ENCODE measurements at regions not wholly inside any gene's neighbourhood (a gene's known extent, or its start where the extent isn't known, plus 50 kb on each side); places are given as distances from the start of the nearest gene placed in this dataset.

DNA sequence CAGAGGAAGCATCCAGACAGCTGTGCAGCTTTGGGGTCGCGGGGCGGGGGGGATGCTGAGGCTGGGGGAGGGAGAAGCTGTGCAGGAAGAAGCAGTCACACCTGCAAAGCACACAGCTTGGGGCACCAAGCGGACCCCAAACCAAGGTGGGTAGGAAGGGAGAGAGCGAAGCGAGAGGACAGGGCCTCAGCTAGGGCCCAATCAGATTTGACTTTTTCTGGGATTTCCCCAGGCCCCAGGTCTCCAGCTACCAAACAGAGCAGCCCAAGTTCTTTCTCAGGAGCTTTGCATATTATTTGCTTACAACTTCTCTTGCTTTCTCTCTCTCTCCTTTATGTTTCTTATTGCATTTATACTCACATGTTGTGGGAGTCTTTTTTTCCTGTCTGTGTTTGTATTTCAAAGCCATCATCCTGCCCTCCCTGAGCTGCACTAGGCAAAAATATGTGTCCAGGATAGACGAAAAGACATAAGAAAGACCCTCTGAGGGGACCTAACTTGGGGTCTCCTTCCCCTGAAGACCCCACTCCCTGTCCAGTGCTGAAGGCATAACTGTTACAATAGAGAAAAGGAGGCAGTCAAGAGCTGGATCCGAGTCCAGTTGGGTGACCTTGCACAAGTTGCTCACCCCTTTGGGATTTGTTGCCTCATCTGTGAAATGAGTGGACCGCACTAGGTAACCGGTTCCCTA is 50.6 kb upstream of the SMNDC1 start:
- no peak for DNase-seq (ENCODE audit: low read depth in 2 of 2)

DNA sequence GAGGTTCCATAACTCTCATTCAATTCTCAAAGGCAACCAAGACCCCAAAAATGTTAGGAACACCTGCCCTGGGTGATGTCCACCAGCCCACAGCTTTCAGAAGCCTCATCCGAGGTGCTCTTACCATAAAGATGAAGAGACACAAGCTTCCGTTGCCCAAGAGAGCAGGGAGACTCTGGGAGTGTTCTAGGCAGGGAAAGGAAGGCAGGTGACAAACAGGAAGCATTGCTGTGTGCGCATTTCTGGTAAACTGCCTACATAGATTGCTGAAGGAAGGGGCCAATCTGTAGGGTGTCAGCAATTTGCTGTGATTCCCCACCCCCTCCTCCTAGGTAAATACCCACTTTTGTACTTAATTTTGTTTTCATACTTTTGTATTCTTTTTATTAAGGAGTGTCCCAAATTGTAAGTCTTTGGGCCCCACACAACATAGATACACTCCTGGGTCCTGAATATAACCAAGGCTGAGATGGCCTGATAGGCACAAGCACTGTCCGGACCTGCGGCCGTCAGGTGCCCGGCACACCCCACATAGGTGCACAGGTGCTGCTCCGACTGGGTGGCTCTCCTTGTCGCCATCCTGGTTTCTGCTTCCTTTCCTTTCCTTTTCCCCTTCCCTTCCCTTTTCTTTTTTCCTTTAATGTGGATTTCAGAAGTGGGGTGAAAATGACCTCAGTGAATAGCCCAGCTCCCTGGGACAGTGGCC is 51.4 kb upstream of the SMNDC1 start:
- DNase-seq (ENCODE audit: low read depth in 2 of 2) = no peak

DNA sequence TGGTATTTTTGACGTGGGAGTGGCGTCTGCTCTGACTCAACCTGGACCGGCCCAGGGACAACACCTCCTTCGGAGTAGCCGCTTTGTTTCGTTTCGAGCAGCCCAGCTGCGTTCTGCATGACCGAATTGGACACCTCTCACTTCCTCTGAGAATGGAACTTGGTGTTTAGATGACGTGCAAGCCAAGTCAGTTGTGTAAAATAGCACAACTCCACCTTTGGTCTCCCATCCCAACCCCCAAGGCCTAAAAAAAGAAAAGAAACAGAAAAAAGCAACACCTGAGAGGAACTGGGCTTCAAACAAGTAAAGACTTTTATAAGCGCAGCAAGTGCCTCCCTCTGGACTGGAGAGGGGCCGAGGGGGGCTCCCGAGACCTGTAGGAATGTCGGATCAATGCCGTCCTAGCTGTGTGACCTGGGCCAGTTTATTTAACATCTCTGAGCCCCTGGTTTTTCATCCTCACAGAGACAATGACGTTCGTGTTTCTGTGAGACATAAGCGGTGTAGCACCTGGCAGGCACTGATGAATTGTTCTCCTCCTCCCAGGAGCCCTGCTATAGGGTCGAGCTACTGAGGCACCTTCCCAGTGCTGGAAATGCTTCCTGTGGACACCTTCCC is 52.0 kb upstream of the SMNDC1 start:
- peak; percentile 43 to 61 for DNase-seq (ENCODE audit: low read depth in 2 of 2)

DNA sequence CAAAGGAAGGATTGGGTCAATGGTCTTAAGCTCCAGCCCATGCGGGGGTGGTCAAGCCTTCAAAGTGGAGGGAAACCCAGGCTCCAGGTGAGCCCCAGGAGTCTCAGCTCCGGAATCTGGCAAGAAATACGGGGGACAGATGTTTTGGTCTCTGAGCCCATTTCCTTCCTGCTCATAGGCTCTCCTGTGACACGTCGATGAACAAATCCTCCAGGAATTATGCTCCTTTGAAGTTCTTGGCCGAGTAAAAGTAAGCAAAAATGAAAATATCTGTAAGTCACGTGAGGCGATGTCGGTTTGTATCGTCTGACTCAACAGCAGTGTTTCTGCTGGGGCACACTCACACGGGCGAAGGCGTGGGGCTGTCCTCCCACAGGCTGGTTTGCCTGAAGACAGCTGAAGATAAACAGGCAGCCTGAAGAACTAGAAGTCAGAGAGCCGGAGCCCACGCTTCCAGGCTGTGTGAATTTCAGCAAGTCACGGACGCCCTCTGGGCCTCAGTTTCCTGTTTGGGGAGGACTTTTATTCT is 52.6 kb upstream of the SMNDC1 start:
- peak; percentile 32 to 55 for DNase-seq (ENCODE audit: low read depth in 2 of 2)

DNA sequence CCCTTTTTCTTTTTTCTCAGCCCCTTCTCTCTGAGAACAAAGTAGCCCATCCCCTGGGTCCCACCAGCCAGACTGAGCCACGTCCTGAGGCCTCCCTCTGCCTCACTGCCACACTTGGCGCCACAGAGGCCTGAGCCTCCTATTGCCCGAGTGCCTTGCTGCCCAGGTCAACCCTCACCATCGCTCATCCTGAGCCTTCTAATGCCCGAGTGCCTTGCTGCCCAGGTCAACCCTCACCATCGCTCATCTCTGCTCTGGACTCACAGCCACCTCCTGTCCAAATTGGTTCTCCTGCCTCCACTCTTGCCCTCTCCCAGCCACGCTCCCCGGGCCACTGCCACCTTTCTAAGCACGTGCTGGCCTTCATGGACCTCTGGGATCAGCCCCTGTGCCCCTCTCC is 53.2 kb upstream of the SMNDC1 start:
- no peak for DNase-seq (ENCODE audit: low read depth in 2 of 2)

DNA sequence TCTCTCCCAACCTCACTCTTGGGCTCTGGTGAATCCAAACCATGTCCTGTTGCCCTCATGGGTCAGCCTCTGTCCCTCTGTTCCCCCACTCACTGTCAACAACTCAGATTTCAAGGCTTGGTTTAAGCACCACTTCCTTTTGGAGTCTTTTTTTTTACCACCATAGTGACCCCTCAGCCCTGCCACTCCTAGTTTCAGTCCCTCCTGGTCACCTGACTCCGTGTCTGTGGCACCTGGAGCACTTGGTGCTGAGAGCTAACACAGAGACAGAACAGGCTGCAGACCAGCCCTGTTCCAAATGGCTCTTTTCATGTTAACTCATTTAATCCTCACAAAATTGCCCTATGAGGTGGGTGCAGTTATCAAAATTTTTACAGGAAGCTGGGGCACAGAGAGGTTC is 53.6 kb upstream of the SMNDC1 start:
- no peak for DNase-seq (ENCODE audit: low read depth in 2 of 2)

DNA sequence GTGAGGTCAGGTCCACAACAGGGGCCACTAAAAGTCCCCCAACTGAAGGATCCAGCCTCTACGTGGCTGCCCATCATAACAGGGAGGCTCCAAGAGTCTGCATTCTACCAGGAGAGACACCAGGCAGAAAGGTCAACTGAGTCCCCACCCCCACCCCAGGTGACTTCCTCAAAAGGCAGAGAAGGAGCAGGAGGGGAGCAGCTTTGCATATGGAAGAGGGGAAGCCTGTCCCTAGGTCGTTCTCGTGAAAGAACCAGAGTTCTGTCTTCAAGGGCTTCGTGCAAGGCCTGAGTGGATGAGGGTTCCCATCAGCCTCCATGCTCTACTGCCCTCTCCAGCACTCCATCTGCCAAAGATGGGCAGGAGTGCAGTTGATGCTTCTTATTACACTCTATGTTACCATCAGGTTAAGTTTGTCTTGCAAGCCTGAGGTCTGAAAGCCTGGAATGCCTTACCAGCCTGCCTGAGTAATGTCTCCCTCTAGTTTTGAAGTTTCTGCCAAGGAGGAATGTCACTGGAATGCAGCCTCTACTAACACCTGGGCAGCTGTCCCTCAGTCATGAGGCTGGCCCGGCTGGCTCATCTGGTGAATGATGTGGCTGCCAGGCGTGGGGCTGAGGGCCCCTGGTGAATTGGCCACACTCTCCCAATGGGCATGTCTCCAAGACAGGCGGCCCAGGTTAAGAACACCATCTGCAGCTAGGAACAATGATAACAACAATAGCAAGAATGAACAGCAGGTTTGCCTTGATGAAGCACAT is 54.3 kb upstream of the SMNDC1 start:
- DNase-seq (ENCODE audit: low read depth in 2 of 2) = no peak

DNA sequence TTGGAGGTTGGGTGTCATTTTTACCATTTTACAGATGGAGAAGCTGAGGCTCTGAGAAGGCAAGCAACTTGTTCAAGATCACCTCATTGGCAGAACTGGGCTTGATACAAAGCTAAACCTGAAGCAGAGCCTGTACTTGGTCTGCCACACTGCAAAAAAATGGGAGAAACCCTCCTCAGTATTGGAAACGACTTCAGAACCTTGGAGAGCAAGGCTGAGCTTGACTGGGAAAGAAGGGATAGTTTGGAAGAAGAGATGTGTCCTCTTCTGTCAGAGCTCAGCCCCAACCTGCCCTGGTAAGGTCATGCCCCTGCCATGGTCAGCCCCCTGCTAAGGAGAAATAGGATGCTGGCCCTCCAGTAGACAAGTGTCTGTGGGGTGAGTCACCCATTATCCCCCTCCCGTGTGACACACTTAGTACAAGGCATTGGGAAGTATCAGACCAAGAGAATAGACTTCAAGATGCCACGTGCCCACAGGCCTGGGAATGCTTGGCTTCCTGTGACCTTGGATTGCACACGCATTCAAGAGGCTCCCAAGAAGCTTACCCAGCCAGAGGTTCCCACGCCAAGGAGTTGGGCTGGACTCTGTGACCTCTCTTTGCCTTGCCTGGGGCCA is 56.2 kb upstream of the SMNDC1 start:
- no peak for DNase-seq (ENCODE audit: low read depth in 2 of 2)

DNA sequence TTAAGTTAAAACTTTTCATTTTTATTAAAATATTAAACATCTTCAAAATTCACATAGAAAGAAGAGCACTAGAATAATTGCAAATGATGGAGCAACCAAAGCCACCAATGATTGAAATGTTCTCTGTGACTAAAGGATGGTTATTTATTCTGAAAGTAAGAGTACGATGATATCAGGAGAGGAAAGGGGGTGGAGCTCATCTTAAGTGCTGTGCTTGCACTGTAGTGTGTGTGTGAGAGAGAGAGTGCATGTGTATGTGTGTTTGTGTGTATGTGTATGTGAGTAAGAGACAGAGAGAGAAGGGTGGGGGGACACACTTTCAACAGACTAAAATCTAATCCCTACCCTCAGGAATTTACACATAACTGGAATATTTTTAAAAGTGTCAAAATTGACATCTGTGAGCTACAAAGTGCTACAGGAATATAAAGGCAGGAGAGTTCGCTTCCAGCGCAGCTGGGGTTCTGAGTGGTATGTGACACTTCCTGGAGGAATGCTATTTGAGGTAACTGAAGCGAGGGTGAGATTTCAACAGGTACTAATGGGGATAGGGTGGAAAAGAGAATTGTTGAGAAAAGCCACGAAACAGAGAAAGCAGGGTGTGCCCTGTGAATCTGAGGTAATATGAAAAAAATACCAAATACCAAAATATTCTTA is 57.2 kb upstream of the SMNDC1 start:
- no peak for DNase-seq (ENCODE audit: low read depth in 2 of 2)

DNA sequence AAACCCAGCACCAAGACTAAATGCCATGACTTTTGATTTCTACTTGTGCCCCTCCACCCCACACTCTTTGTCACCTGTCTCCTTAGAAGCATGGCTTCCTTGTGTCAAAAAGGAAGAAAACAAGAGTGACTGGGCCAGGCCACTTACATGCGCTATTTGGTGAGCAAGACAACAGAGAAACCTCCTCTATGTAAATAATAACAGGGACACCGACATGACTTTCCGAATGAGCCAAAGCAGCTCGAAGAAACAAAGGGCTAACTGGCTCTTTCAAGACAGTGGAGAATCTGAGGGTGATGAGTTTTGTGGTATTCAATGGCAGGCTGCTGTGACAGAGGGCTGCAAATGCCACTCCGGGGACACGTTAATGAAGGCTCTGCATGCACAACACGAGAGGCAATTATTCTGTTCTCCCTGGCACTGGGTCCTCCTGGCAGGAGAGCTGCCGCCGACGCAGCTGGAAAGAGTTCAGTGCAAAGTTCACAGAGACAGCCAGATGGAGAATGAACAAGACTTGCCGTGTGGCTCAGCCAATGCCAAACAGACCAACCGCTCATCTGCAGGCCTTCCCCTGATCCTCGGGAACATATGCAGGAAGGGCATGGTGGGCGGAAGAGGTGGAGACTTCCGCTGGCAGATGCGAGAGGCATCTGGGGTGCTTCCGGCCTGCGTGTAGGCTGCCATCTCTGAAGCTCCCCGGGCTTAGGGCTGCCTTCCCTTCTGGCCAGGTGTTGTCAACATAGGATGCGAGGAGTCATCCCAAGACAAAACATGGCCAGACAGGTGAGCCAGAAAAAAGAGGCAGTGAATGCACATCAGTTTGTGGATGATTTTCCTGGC is 59.1 kb upstream of the SMNDC1 start:
- DNase-seq (ENCODE audit: low read depth in 2 of 2) = no peak

DNA sequence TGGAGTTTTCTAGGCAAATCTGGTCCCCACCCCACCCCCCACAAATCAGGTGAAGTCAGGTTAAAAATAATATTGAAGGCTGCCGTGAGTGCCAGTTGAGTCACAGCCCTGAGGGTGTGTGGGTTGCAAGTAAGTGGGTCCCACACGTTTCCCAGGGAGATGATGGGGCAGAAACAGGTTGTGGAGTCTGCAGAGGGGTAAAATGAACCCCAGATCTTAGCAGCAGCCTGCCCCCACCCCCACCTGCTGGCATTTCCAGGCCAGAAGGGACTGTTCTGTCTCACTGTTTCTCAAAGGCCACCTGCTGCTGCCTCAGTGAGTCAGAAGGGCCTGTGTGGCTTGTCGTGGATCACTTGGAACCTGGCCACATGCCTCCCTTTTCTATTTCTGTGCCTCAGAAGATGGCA is 59.8 kb upstream of the SMNDC1 start:
- peak; percentile 18 to 52 for DNase-seq (ENCODE audit: low read depth in 2 of 2)

DNA sequence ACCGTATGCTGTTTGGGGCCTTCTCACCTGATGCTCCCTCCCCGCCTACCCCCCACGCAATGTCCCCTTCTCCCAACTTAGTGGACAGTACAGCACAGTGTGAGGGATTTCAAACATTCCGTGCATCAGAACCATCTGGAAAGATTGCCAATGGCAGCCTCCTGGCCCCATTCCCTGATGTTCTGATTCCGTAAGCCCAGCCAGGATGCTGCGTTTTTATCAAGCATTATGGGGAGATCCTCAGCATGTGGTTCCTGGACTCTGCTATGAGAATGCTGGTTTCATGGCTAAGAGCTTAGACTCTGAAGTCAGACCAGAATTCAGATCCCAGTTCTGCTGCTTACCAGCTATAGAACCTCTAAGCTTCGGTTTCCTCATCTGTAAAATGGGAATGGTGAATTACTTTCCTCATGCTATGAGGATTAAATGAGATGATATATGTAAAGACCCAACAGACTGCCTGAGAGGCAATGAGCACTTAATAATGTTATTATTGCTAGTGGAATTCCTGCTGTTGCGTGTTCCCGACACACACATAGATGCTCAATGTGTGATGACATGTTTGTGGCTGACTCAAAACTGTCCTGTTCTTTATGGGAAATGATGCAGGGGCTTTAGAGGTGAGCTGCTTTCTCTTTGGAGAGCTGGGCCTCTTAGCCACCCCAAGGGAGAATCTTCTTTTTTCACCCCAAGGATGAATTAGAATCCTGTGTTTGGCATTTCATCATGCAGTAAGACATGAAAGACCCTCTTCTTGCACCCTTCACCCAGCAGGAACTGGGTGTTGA is 60.8 kb upstream of the SMNDC1 start:
- DNase-seq (ENCODE audit: low read depth in 2 of 2) = no peak

DNA sequence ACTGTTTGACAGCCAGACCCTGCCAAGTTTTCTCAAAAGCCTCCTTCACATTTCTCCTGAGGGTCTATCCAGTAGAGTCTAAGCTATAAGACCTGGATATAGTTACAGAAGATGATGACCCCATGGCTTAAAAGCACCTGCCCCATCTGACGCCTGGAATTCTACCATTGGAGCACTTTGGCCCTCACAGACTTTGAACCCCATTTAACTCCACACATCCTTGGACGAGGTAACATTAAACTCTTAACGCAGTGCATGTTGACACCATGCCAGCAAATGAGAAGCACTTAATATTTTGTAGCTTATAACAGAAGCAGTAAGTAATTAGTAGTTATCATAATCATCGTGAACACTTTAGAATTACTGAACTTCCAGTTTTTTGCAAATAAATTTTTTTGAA is 61.9 kb upstream of the SMNDC1 start:
- DNase-seq (ENCODE audit: low read depth in 2 of 2) = no peak

DNA sequence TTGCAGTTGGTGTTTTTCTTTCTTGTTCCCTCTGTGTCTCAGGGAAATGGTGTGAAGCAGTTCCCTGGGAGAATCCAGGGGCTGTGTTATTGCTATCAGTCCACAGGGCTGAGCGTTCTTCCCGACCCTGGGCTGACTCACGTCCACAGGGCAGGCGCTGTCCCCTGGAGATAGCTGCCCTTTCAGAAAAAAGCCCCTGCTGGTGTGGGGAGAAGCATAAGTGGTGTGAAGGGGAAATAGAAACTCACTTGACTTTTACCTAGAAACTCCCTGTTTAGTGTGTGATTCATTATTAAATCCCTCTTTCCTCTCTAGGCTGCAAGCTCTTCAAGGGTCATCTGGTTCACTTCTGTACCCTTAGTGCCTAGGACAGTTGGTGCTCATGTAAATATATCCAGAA is 63.3 kb upstream of the SMNDC1 start:
- no peak for DNase-seq (ENCODE audit: low read depth in 2 of 2)

DNA sequence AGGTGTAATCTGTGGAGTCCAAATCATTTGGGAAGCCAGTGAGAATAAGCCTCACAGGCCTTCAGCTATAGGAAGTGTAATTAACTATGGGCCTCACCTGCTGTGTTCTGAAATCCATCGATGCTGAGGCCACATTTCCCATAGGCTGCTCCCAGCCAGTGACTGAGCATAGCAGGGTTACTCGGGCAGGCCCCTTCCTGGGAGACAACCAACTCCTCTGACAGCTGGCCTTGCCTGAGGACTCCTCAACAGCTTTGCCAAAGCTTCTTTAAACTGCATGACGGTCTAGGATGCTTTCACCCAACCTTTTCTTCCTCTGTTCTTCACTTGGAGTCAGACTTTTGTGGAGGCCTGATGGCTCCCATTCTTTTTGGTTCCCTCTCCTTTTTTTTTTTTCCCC is 63.8 kb upstream of the SMNDC1 start:
- no peak for DNase-seq (ENCODE audit: low read depth in 2 of 2)

DNA sequence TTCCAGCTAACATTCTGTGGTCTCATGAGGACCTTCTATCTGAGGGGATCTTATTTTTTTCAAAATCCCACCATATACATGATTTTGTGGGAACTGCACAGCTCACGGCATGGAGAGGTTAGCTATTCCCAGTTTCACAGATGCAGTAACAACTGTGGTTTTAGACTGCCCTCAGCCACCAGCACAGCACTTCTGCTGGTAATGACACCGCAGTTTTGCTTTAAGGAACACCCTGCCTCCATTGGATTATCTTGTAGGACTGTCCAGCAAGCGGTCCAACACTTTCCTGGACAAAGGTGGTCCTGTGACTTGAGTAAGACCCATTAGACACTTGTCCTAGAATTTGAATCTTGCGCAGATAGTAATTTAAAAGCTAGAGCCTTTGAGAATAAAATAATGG is 65.3 kb upstream of the SMNDC1 start:
- DNase-seq (ENCODE audit: low read depth in 2 of 2) = no peak

DNA sequence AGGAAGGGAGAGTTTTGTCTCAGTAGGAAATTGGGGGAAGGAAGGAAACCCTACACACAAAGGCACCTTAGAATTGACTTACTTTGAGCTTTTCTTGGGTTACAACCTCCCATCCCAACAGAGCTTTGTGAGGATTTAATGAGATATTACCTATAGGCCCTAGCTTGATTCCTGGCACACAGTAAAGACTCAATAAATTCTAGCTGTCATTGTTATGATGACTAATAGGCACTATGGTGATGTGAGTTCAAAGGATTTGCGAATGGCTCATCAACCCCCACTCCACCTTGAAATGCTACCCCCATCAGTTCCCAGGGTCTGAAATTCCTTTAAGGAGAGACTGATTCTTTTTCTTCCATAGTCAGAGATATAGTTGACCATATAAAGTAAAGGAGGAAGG is 67.9 kb upstream of the SMNDC1 start:
- no peak for DNase-seq (ENCODE audit: low read depth in 2 of 2)

DNA sequence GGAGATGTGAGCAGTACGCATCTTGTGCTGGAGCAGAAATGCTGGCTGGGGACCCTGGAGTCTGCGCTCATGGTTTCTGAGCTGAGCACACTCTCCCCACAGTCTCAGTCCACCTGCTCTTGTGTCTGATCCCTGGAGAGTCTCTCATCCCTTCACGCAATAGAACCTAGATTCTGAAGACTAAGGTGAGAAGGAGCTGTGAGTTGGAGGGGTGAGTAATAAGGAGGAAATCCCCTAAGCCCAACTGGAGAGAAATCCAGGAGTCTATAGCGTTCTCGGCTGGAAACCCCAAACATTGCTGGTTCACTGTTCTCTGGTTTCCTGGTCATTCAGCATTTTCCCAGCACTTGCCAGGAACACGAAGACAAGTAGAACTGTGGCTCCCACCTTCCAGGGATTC is 68.3 kb upstream of the SMNDC1 start:
- no peak for DNase-seq (ENCODE audit: low read depth in 2 of 2)

DNA sequence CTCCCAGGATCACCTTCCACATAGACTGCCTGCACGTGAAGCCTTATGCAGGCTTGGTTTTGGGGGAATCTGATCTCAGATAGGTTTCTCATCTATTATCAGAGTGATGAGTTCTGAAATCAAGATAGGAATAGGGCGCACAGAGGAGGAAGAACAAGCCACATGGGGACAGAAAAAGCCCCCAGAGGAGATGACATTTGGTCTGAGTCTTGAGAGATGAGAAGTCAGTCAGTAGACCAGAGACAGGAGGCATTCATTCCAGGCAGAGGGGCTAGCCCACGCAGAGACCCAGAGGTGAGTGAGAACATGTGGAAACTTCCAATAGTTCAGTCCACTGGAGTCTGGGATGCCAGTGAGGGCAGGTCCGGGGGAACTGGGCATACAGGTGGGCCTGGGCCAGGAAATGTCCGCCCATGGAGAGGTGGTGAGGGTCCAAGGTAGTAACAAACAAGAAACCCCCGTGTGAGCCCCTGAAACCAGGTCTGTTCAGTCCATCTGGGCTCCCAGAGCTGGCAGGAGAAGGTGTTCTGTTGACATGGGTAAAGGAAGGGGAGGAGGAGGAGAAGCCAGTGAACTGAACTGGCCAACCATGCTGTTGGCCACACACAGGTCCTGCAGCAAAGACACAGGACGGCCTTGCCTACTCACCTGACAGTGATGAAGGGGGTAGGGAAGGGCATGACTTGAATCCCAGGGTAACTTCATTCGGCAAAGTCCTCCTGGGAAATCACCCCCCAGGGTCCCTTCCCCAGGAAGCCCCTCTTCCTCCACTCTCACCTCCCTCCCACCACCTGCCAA is 69.3 kb upstream of the SMNDC1 start:
- DNase-seq (ENCODE audit: low read depth in 2 of 2) = no peak

All from stimulated activated CD8-positive, alpha-beta memory T cell treated with anti-CD3 and anti-CD28 coated beads, Interleukin-2, amount 100 ng/mL, for 48 hours (primary cell).